Choroid plexus epithelial cell (primary cell): ENCODE measurements at regions not wholly inside any gene's neighbourhood (a gene's known extent, or its start where the extent isn't known, plus 50 kb on each side); places are given as distances from the start of the nearest gene placed in this dataset.

Experiments
- DNase-seq: peaks from one replicate; pipeline ENCODE4 v3.0.0-alpha.2; 2010; ENCODE audit warnings: low read depth
- H3K4me3 ChIP-seq: 2 replicates; pipeline ENCODE4 v1.5.1; 2011; ENCODE audit warnings: low read depth, mild to moderate bottlenecking, control low read depth, low read length, moderate library complexity
- CTCF ChIP-seq: conservative IDR thresholded peaks from 2 replicates; pipeline ENCODE4 v1.5.1; 2011; ENCODE audit warnings: low read depth, mild to moderate bottlenecking, control low read depth, inconsistent platforms, low read length, moderate library complexity

- no peak overlapping the region for H3K4me3 ChIP-seq
- no peak for DNase-seq
- TF ChIP-seq CTCF = no peak
Observed at GRCh38 chr1:239006276-239006675, 380.1 kb upstream of the CHRM3 start.

GRCh38 chr1:238999944-239000343 is 386.4 kb upstream of the CHRM3 start:
- TF ChIP-seq CTCF = no peak
- no peak overlapping the region for H3K4me3 ChIP-seq
- DNase-seq = no peak

- TF ChIP-seq CTCF = no peak
- no peak overlapping the region for H3K4me3 ChIP-seq
- no peak for DNase-seq
Observed at GRCh38 chr1:238998577-238998976, 387.8 kb upstream of the CHRM3 start.

GRCh38 chr1:238991765-238992495 is 394.4 kb upstream of the CHRM3 start:
- H3K4me3 ChIP-seq = no peak overlapping the region
- TF ChIP-seq CTCF = no peak
- no peak for DNase-seq

- DNase-seq = no peak
- no peak for TF ChIP-seq CTCF
- no peak overlapping the region for H3K4me3 ChIP-seq
Observed at GRCh38 chr1:238985312-238985711, 401.1 kb upstream of the CHRM3 start.

- TF ChIP-seq CTCF = no peak
- no peak overlapping the region for H3K4me3 ChIP-seq
- no peak for DNase-seq
Observed at GRCh38 chr1:238982736-238983135, 403.6 kb upstream of the CHRM3 start.

GRCh38 chr1:238981317-238981933 is 404.9 kb upstream of the CHRM3 start:
- H3K4me3 ChIP-seq = no peak overlapping the region
- TF ChIP-seq CTCF = no peak
- DNase-seq = no peak
